GM23338 (cell line): ENCODE measurements at regions not wholly inside any gene's neighbourhood (a gene's known extent, or its start where the extent isn't known, plus 50 kb on each side); places are given as distances from the start of the nearest gene placed in this dataset.

Experiments used
- ATAC-seq: fragments of 200-7000 bp; cut with Tn5 transposase; 3 replicates; pipeline ENCODE4 v1.9.1; 2020
- DNase-seq: peaks from one replicate; pipeline ENCODE4 v3.0.0-alpha.2; 2015; ENCODE audit warnings: low spot score
- H2AFZ ChIP-seq: fragments of 200-600 bp; sonication (generic); 2 replicates; pipeline ENCODE4 v1.8.0; 2016; ENCODE audit warnings: antibody characterized with exemption, mild to moderate bottlenecking, moderate library complexity
- H3F3A ChIP-seq: fragments of 200-600 bp; sonication (generic); replicated peaks from 2 replicates; pipeline ENCODE4 v1.8.0; 2017; ENCODE audit warnings: antibody characterized with exemption, mixed run types, low read depth
- H3K27ac ChIP-seq: fragments of 200-600 bp; sonication (generic); 2 replicates; pipeline ENCODE4 v1.6.1; 2016; ENCODE audit warnings: low read depth
- H3K27me3 ChIP-seq: fragments of 200-600 bp; sonication (generic); 2 replicates; pipeline ENCODE4 v1.8.0; 2016; ENCODE audit warnings: mild to moderate bottlenecking, mixed run types, moderate library complexity; ENCODE audit not compliant: insufficient read depth
- H3K36me3 ChIP-seq: fragments of 200-600 bp; sonication (generic); 2 replicates; pipeline ENCODE4 v1.8.0; 2016; ENCODE audit warnings: mild to moderate bottlenecking; ENCODE audit not compliant: insufficient read depth
- H3K4me1 ChIP-seq: fragments of 200-600 bp; sonication (generic); 2 replicates; pipeline ENCODE4 v1.8.0; 2016; ENCODE audit warnings: mild to moderate bottlenecking, moderate library complexity; ENCODE audit not compliant: insufficient read depth
- H3K4me2 ChIP-seq: fragments of 200-600 bp; sonication (generic); 2 replicates; pipeline ENCODE4 v1.7.1; 2017; ENCODE audit warnings: mixed run types
- H3K4me3 ChIP-seq: fragments of 200-600 bp; sonication (generic); 2 replicates; pipeline ENCODE4 v1.6.1; 2016; ENCODE audit warnings: mixed run types
- H3K79me2 ChIP-seq: fragments of 200-600 bp; sonication (generic); replicated peaks from 2 replicates; pipeline ENCODE4 v1.8.0; 2017; ENCODE audit warnings: mild to moderate bottlenecking; ENCODE audit not compliant: insufficient read depth
- H3K9me2 ChIP-seq: fragments of 200-600 bp; sonication (generic); 2 replicates; pipeline ENCODE4 v1.8.0; 2017; ENCODE audit not compliant: insufficient read depth
- H4K20me1 ChIP-seq: fragments of 200-600 bp; sonication (generic); replicated peaks from 2 replicates; pipeline ENCODE4 v1.8.0; 2017; ENCODE audit warnings: mild to moderate bottlenecking; ENCODE audit not compliant: insufficient read depth
- H3K27ac Mint-ChIP-seq: 2 replicates; pipeline ENCODE4 v1.8.0; 2020; ENCODE audit warnings: inconsistent platforms, mild to moderate bottlenecking, moderate library complexity, mixed read lengths
- H3K27me3 Mint-ChIP-seq: 3 replicates; pipeline ENCODE4 v1.8.0; 2022; ENCODE audit warnings: low read depth, mild to moderate bottlenecking, moderate library complexity, mixed read lengths, inconsistent platforms; ENCODE audit not compliant: insufficient read depth, poor library complexity
- H3K36me3 Mint-ChIP-seq: 3 replicates; pipeline ENCODE4 v1.8.0; 2021; ENCODE audit warnings: low read depth, mild to moderate bottlenecking, inconsistent platforms, moderate library complexity, mixed read lengths
- H3K4me1 Mint-ChIP-seq: 3 replicates; pipeline ENCODE4 v1.8.0; 2020; ENCODE audit warnings: mild to moderate bottlenecking, inconsistent platforms, mixed read lengths
- H3K4me3 Mint-ChIP-seq: 3 replicates; pipeline ENCODE4 v1.8.0; 2021; ENCODE audit warnings: moderate library complexity, mild to moderate bottlenecking, inconsistent platforms, mixed read lengths
- H3K9me3 Mint-ChIP-seq: 3 replicates; pipeline ENCODE4 v1.8.0; 2020; ENCODE audit warnings: moderate library complexity, mild to moderate bottlenecking, inconsistent platforms, mixed read lengths
- CREB1 ChIP-seq: fragments of 250-450 bp; sonication (Bioruptor Pico); IDR thresholded peaks from 2 replicates; pipeline ENCODE4 v1.5.0; 2020; ENCODE audit warnings: low read depth, mild to moderate bottlenecking, moderate library complexity
- REST ChIP-seq: IDR thresholded peaks from one replicate; pipeline ENCODE4 v1.6.1; 2018; ENCODE audit warnings: antibody characterized with exemption; ENCODE audit not compliant: unreplicated experiment
- ZNF114 ChIP-seq: fragments of 250-450 bp; sonication (Bioruptor Pico); IDR thresholded peaks from 2 replicates; pipeline ENCODE4 v1.5.0; 2020; ENCODE audit warnings: mild to moderate bottlenecking, moderate library complexity
- ZNF462 ChIP-seq: fragments of 250-450 bp; sonication (Bioruptor Pico); IDR thresholded peaks from 2 replicates; pipeline ENCODE4 v1.5.0; 2020; ENCODE audit warnings: mild to moderate bottlenecking, moderate library complexity

GRCh38 chr10:27399871-27400270, 104.2 kb upstream of the RAB18 start (continued):
- no peak for TF ChIP-seq ZNF462 (CRISPR knock-in tag)
- no peak for TF ChIP-seq ZNF114 (CRISPR knock-in tag)

GRCh38 chr10:27393961-27394360, 110.1 kb upstream of the RAB18 start:
- no peak overlapping the region for H3K27ac ChIP-seq
- Mint-ChIP-seq H3K4me1 (peaks cover 15% of the 10 kb centered on the region), H3K27me3 (no peaks in the 10 kb centered on the region), H3K27ac (no peak overlapping the region), H3K4me3 (no peak overlapping the region), H3K9me3 (peaks cover 7% of the 10 kb centered on the region), H3K36me3 (no peaks in the 10 kb centered on the region)
- no peak overlapping the region for H2AFZ ChIP-seq
- ATAC-seq (no peak), DNase-seq (no peak)
- H3K36me3 ChIP-seq = no peaks in the 10 kb centered on the region
- H3K9me2 ChIP-seq = 0 out of 2 replicates have a peak, but pooled peaks cover 3% of the 10 kb centered on the region
- no peaks in the 10 kb centered on the region for H3K79me2 ChIP-seq
- H4K20me1 ChIP-seq = no peaks in the 10 kb centered on the region
- no peaks in the 10 kb centered on the region for H3K27me3 ChIP-seq
- H3F3A ChIP-seq = no peaks in the 10 kb centered on the region
- no peak overlapping the region for H3K4me2 ChIP-seq
- H3K4me3 ChIP-seq = no peak overlapping the region
- peaks cover 17% of the 10 kb centered on the region for H3K4me1 ChIP-seq
- TF ChIP-seq ZNF462 (CRISPR knock-in tag) = no peak
- TF ChIP-seq CREB1 (CRISPR knock-in tag) = no peak
- no peak for TF ChIP-seq REST
